Activated CD4-positive, alpha-beta T cell treated with anti-CD3 and anti-CD28 coated beads for 36 hours (primary cell): ENCODE measurements at regions not wholly inside any gene's neighbourhood (a gene's known extent, or its start where the extent isn't known, plus 50 kb on each side); places are given as distances from the start of the nearest gene placed in this dataset.

ENCODE experiments used
- ATAC-seq: fragments of 200-7000 bp; cut with Tn5 transposase; one replicate; pipeline ENCODE4 v1.10.0; 2021; ENCODE audit warnings: mild to moderate bottlenecking, moderate library complexity
- CTCF ChIA-PET: fragments of 350-600 bp; sonication (Branson Sonifier 250); formaldehyde crosslinking; loops from one replicate; lab custom pipeline; 2021; ENCODE audit warnings: antibody characterized with exemption; lab: Charles Lee
- POLR2A ChIA-PET: fragments of 350-600 bp; sonication (Branson Sonifier 250); formaldehyde crosslinking; loops from one replicate; lab custom pipeline; 2021; ENCODE audit warnings: antibody characterized with exemption, inconsistent platforms; lab: Charles Lee
- DNase-seq: peaks from one replicate; pipeline ENCODE4 v3.0.0-alpha.2; 2020
- H3K27ac Mint-ChIP-seq: one replicate; pipeline ENCODE4 v1.8.0; 2021; ENCODE audit warnings: mixed read lengths
- H3K27me3 Mint-ChIP-seq: one replicate; pipeline ENCODE4 v1.8.0; 2021; ENCODE audit warnings: mixed read lengths
- H3K36me3 Mint-ChIP-seq: one replicate; pipeline ENCODE4 v1.8.0; 2021; ENCODE audit warnings: low read depth, mixed read lengths
- H3K4me1 Mint-ChIP-seq: one replicate; pipeline ENCODE4 v1.8.0; 2021; ENCODE audit warnings: mixed read lengths
- H3K4me3 Mint-ChIP-seq: one replicate; pipeline ENCODE4 v1.8.0; 2021; ENCODE audit warnings: mild to moderate bottlenecking, moderate library complexity, mixed read lengths
- H3K9me3 Mint-ChIP-seq: one replicate; pipeline ENCODE4 v1.8.0; 2021; ENCODE audit warnings: low read depth, mixed read lengths
- intact Hi-C, 2 experiments: fragments of 100-400 bp; cut with DNase I in 1 of 2; cut with micrococcal nuclease in 1 of 2; formaldehyde crosslinking; loops; one replicate each; pipeline versions ENCODE4 v1.14.2 to v1.15.1; 2022 to 2024; cut with DNase I, micrococcal nuclease

GRCh38 chr5:15326932-15327331, 173.0 kb upstream of the FBXL7 start:
- Mint-ChIP-seq H3K27me3 (no peaks in the 10 kb centered on the region), H3K36me3 (no peaks in the 10 kb centered on the region), H3K4me1 (no peaks in the 10 kb centered on the region), H3K27ac (no peak overlapping the region), H3K4me3 (no peak overlapping the region), H3K9me3 (peaks cover 4% of the 10 kb centered on the region)
- intact Hi-C loops, result no loop called here
- ChIA-PET CTCF (no interaction called here), POLR2A (no interaction called here)
- ATAC-seq (no peak), DNase-seq (no peak)

- Mint-ChIP-seq H3K9me3 (peaks cover 4% of the 10 kb centered on the region), H3K36me3 (no peaks in the 10 kb centered on the region)
These were observed 173.5 kb upstream of the FBXL7 start for GRCh38 chr5:15326471-15326870.

GRCh38 chr5:15322421-15322820, 177.6 kb upstream of the FBXL7 start:
- Mint-ChIP-seq H3K9me3 (peaks cover 4% of the 10 kb centered on the region), H3K4me1 (no peaks in the 10 kb centered on the region), H3K27me3 (no peaks in the 10 kb centered on the region), H3K36me3 (no peaks in the 10 kb centered on the region), H3K27ac (no peak overlapping the region), H3K4me3 (no peak overlapping the region)
- CTCF ChIA-PET, result no interaction called here
- intact Hi-C loops, result no loop called here
- ATAC-seq, result no peak
- POLR2A ChIA-PET, result no interaction called here
- DNase-seq, result no peak

More at GRCh38 chr5:15326471-15326870, 173.5 kb upstream of the FBXL7 start:
- CTCF ChIA-PET, result no interaction called here
- intact Hi-C loops, result no loop called here
- no peak overlapping the region for H3K27ac Mint-ChIP-seq
- no peak overlapping the region for H3K4me3 Mint-ChIP-seq
- H3K4me1 Mint-ChIP-seq, result no peaks in the 10 kb centered on the region
- no peak for DNase-seq
- H3K27me3 Mint-ChIP-seq, result no peaks in the 10 kb centered on the region
- no peak for ATAC-seq
- POLR2A ChIA-PET, result no interaction called here

- H3K27me3 Mint-ChIP-seq, result no peaks in the 10 kb centered on the region
- no peaks in the 10 kb centered on the region for H3K36me3 Mint-ChIP-seq
- CTCF ChIA-PET, result no interaction called here
- DNase-seq, result no peak
- intact Hi-C loops, result no loop called here
- no peaks in the 10 kb centered on the region for H3K4me1 Mint-ChIP-seq
- peaks cover 7% of the 10 kb centered on the region for H3K9me3 Mint-ChIP-seq
- POLR2A ChIA-PET, result no interaction called here
- no peak for ATAC-seq
- H3K27ac Mint-ChIP-seq, result no peak overlapping the region
- H3K4me3 Mint-ChIP-seq, result no peak overlapping the region
These were observed 178.2 kb upstream of the FBXL7 start for GRCh38 chr5:15321776-15322175.

- ChIA-PET POLR2A (no interaction called here), CTCF (no interaction called here)
- DNase-seq (no peak), ATAC-seq (no peak)
- intact Hi-C loops, result no loop called here
- Mint-ChIP-seq H3K27ac (no peak overlapping the region), H3K9me3 (peaks cover 7% of the 10 kb centered on the region), H3K4me1 (no peaks in the 10 kb centered on the region), H3K4me3 (no peak overlapping the region), H3K27me3 (no peaks in the 10 kb centered on the region), H3K36me3 (no peaks in the 10 kb centered on the region)
These were observed 179.1 kb upstream of the FBXL7 start for GRCh38 chr5:15320871-15321270.

- Mint-ChIP-seq H3K36me3 (no peaks in the 10 kb centered on the region), H3K4me1 (no peaks in the 10 kb centered on the region), H3K4me3 (no peak overlapping the region), H3K9me3 (peaks cover 4% of the 10 kb centered on the region), H3K27ac (no peak overlapping the region), H3K27me3 (no peaks in the 10 kb centered on the region)
- no peak for ATAC-seq
- no peak for DNase-seq
- CTCF ChIA-PET, result no interaction called here
- intact Hi-C loops, result no loop called here
- POLR2A ChIA-PET, result no interaction called here
These were observed 194.8 kb upstream of the FBXL7 start for GRCh38 chr5:15304914-15305834.

- POLR2A ChIA-PET, result no interaction called here
- Mint-ChIP-seq H3K9me3 (peaks cover 4% of the 10 kb centered on the region), H3K36me3 (no peaks in the 10 kb centered on the region), H3K27ac (no peak overlapping the region), H3K4me1 (no peaks in the 10 kb centered on the region), H3K27me3 (no peaks in the 10 kb centered on the region), H3K4me3 (no peak overlapping the region)
- CTCF ChIA-PET, result interaction anchor here (0.6 kb wide), 1 partner anchor 79 kb away, joined by 3 read pairs; no protein-coding TSS in a partner anchor
- ATAC-seq (no peak), DNase-seq (no peak)
- intact Hi-C loops, result no loop called here
These were observed 195.8 kb upstream of the FBXL7 start for GRCh38 chr5:15304066-15304731.

- ChIA-PET POLR2A (no interaction called here), CTCF (no interaction called here)
- ATAC-seq, result no peak
- Mint-ChIP-seq H3K27me3 (no peaks in the 10 kb centered on the region), H3K27ac (no peak overlapping the region), H3K4me3 (no peak overlapping the region), H3K4me1 (no peaks in the 10 kb centered on the region), H3K9me3 (peaks cover 4% of the 10 kb centered on the region), H3K36me3 (no peaks in the 10 kb centered on the region)
- no peak for DNase-seq
- intact Hi-C loops, result no loop called here
These were observed 199.8 kb upstream of the FBXL7 start for GRCh38 chr5:15300141-15300540.

GRCh38 chr5:15290953-15291352, 209.0 kb upstream of the FBXL7 start:
- intact Hi-C loops, result no loop called here
- no peak overlapping the region for H3K27ac Mint-ChIP-seq
- ChIA-PET CTCF (interaction anchor here (0.8 kb wide), 1 partner anchor 1534 kb away, joined by 3 read pairs; no protein-coding TSS in a partner anchor), POLR2A (no interaction called here)
- H3K4me1 Mint-ChIP-seq, result no peaks in the 10 kb centered on the region
- no peaks in the 10 kb centered on the region for H3K36me3 Mint-ChIP-seq
- DNase-seq, result no peak
- no peaks in the 10 kb centered on the region for H3K27me3 Mint-ChIP-seq
- H3K4me3 Mint-ChIP-seq, result no peak overlapping the region
- H3K9me3 Mint-ChIP-seq, result peaks cover 10% of the 10 kb centered on the region
- ATAC-seq, result no peak

GRCh38 chr5:15286650-15287049, 213.3 kb upstream of the FBXL7 start:
- no peak for ATAC-seq
- no peaks in the 10 kb centered on the region for H3K4me1 Mint-ChIP-seq
- no peaks in the 10 kb centered on the region for H3K36me3 Mint-ChIP-seq
- H3K27ac Mint-ChIP-seq, result no peak overlapping the region
- ChIA-PET POLR2A (no interaction called here), CTCF (no interaction called here)
- H3K27me3 Mint-ChIP-seq, result no peaks in the 10 kb centered on the region
- H3K4me3 Mint-ChIP-seq, result no peak overlapping the region
- no peak for DNase-seq
- H3K9me3 Mint-ChIP-seq, result peaks cover 11% of the 10 kb centered on the region
- intact Hi-C loops, result no loop called here

- Mint-ChIP-seq H3K27me3 (no peaks in the 10 kb centered on the region), H3K4me3 (no peak overlapping the region), H3K27ac (no peak overlapping the region), H3K36me3 (no peaks in the 10 kb centered on the region), H3K9me3 (peaks cover 11% of the 10 kb centered on the region), H3K4me1 (no peaks in the 10 kb centered on the region)
- ChIA-PET CTCF (no interaction called here), POLR2A (no interaction called here)
- intact Hi-C loops, result no loop called here
- DNase-seq, result no peak
- no peak for ATAC-seq
These were observed 213.9 kb upstream of the FBXL7 start for GRCh38 chr5:15285901-15286583.
